HUES48 (cell line): ENCODE measurements at regions not wholly inside any gene's neighbourhood (a gene's known extent, or its start where the extent isn't known, plus 50 kb on each side); places are given as distances from the start of the nearest gene placed in this dataset.

Experiments used
- H3K27ac ChIP-seq: one replicate; pipeline ENCODE4 v1.7.0; 2013; ENCODE audit warnings: low read depth, low read length, inconsistent platforms
- H3K27me3 ChIP-seq: 2 replicates; pipeline ENCODE4 v1.6.1; 2013; ENCODE audit warnings: mild to moderate bottlenecking, low read length; ENCODE audit not compliant: control insufficient read depth, insufficient read depth
- H3K36me3 ChIP-seq: 2 replicates; pipeline ENCODE4 v1.6.1; 2013; ENCODE audit warnings: low read length; ENCODE audit not compliant: control insufficient read depth, insufficient read depth
- H3K4me1 ChIP-seq: 2 replicates; pipeline ENCODE4 v1.6.1; 2013; ENCODE audit warnings: mild to moderate bottlenecking, low read length; ENCODE audit not compliant: control insufficient read depth, insufficient read depth
- H3K4me3 ChIP-seq: 2 replicates; pipeline ENCODE4 v1.5.1; 2013; ENCODE audit warnings: mild to moderate bottlenecking, low read depth, low read length
- H3K9ac ChIP-seq: 2 replicates; pipeline ENCODE4 v1.6.1; 2013; ENCODE audit warnings: mild to moderate bottlenecking, low read depth, low read length, moderate library complexity
- H3K9me3 ChIP-seq: 2 replicates; pipeline ENCODE4 v1.6.1; 2013; ENCODE audit warnings: low read length; ENCODE audit not compliant: control insufficient read depth, insufficient read depth

- Histone ChIP-seq H3K4me3 (no peak overlapping the region), H3K36me3 (no peaks in the 10 kb centered on the region), H3K9ac (no peak overlapping the region), H3K27ac (no peak overlapping the region), H3K9me3 (0 out of 2 replicates have a peak, but pooled peaks cover 6% of the 10 kb centered on the region), H3K27me3 (no peaks in the 10 kb centered on the region), H3K4me1 (no peaks in the 10 kb centered on the region)
Observed at GRCh38 chr5:68490406-68490805, 274.9 kb downstream of the PIK3R1 start.

GRCh38 chr5:68494771-68495170, 279.2 kb downstream of the PIK3R1 start:
- Histone ChIP-seq H3K27me3 (no peaks in the 10 kb centered on the region), H3K4me3 (no peak overlapping the region), H3K9me3 (peaks cover 27% of the 10 kb centered on the region), H3K4me1 (no peaks in the 10 kb centered on the region), H3K27ac (no peak overlapping the region), H3K9ac (no peak overlapping the region), H3K36me3 (no peaks in the 10 kb centered on the region)

- no peaks in the 10 kb centered on the region for H3K27me3 ChIP-seq
- H3K4me1 ChIP-seq: no peaks in the 10 kb centered on the region
- H3K4me3 ChIP-seq: no peak overlapping the region
- H3K27ac ChIP-seq: no peak overlapping the region
- no peak overlapping the region for H3K9ac ChIP-seq
- H3K9me3 ChIP-seq: peaks cover 27% of the 10 kb centered on the region
- H3K36me3 ChIP-seq: no peaks in the 10 kb centered on the region
Observed at GRCh38 chr5:68499987-68500386, 284.4 kb downstream of the PIK3R1 start.

GRCh38 chr5:68500813-68501212, 285.3 kb downstream of the PIK3R1 start:
- H3K4me3 ChIP-seq: no peak overlapping the region
- peaks cover 27% of the 10 kb centered on the region for H3K9me3 ChIP-seq
- H3K4me1 ChIP-seq: no peaks in the 10 kb centered on the region
- no peaks in the 10 kb centered on the region for H3K36me3 ChIP-seq
- no peaks in the 10 kb centered on the region for H3K27me3 ChIP-seq
- H3K27ac ChIP-seq: no peak overlapping the region
- H3K9ac ChIP-seq: no peak overlapping the region

GRCh38 chr5:68502531-68502930, 287.0 kb downstream of the PIK3R1 start:
- no peaks in the 10 kb centered on the region for H3K4me1 ChIP-seq
- no peak overlapping the region for H3K9ac ChIP-seq
- H3K27ac ChIP-seq: no peak overlapping the region
- H3K36me3 ChIP-seq: no peaks in the 10 kb centered on the region
- no peak overlapping the region for H3K4me3 ChIP-seq
- no peaks in the 10 kb centered on the region for H3K27me3 ChIP-seq
- peaks cover 18% of the 10 kb centered on the region for H3K9me3 ChIP-seq

- Histone ChIP-seq H3K36me3 (no peaks in the 10 kb centered on the region), H3K27ac (no peak overlapping the region), H3K4me1 (no peaks in the 10 kb centered on the region), H3K27me3 (no peaks in the 10 kb centered on the region), H3K9me3 (0 out of 2 replicates have a peak, but pooled peaks cover under 1% of the 10 kb centered on the region), H3K9ac (no peak overlapping the region), H3K4me3 (no peak overlapping the region)
Observed at GRCh38 chr5:68504306-68504705, 288.8 kb downstream of the PIK3R1 start.

- no peak overlapping the region for H3K9ac ChIP-seq
- no peaks in the 10 kb centered on the region for H3K4me1 ChIP-seq
- H3K36me3 ChIP-seq: no peaks in the 10 kb centered on the region
- H3K4me3 ChIP-seq: no peak overlapping the region
- H3K27ac ChIP-seq: no peak overlapping the region
- H3K27me3 ChIP-seq: no peaks in the 10 kb centered on the region
- H3K9me3 ChIP-seq: no peaks in the 10 kb centered on the region
Observed at GRCh38 chr5:68505917-68506860, 290.6 kb downstream of the PIK3R1 start.

- Histone ChIP-seq H3K27ac (no peak overlapping the region), H3K36me3 (no peaks in the 10 kb centered on the region), H3K4me3 (no peak overlapping the region), H3K9ac (no peak overlapping the region), H3K4me1 (peaks cover 11% of the 10 kb centered on the region), H3K27me3 (no peaks in the 10 kb centered on the region), H3K9me3 (no peaks in the 10 kb centered on the region)
Observed at GRCh38 chr5:68515514-68515913, 300.0 kb downstream of the PIK3R1 start.

- no peak overlapping the region for H3K4me3 ChIP-seq
Observed at GRCh38 chr5:68518286-68518685, 302.7 kb downstream of the PIK3R1 start.

GRCh38 chr5:68519143-68519542, 303.6 kb downstream of the PIK3R1 start:
- Histone ChIP-seq H3K9me3 (no peaks in the 10 kb centered on the region), H3K4me3 (no peak overlapping the region), H3K9ac (no peak overlapping the region), H3K27me3 (no peaks in the 10 kb centered on the region), H3K4me1 (peaks cover 11% of the 10 kb centered on the region), H3K36me3 (no peaks in the 10 kb centered on the region), H3K27ac (no peak overlapping the region)

More at GRCh38 chr5:68518286-68518685, 302.7 kb downstream of the PIK3R1 start:
- H3K9me3 ChIP-seq: no peaks in the 10 kb centered on the region
- peaks cover 11% of the 10 kb centered on the region for H3K4me1 ChIP-seq
- no peak overlapping the region for H3K9ac ChIP-seq
- H3K27me3 ChIP-seq: no peaks in the 10 kb centered on the region
- no peaks in the 10 kb centered on the region for H3K36me3 ChIP-seq
- no peak overlapping the region for H3K27ac ChIP-seq

- H3K9ac ChIP-seq: no peak overlapping the region
- H3K27me3 ChIP-seq: no peaks in the 10 kb centered on the region
- no peaks in the 10 kb centered on the region for H3K36me3 ChIP-seq
- H3K4me3 ChIP-seq: no peak overlapping the region
- no peak overlapping the region for H3K27ac ChIP-seq
- no peaks in the 10 kb centered on the region; the same call in 1 of the 2 replicates for H3K9me3 ChIP-seq
- H3K4me1 ChIP-seq: no peaks in the 10 kb centered on the region
Observed at GRCh38 chr5:68521776-68522175, 306.2 kb downstream of the PIK3R1 start.
